ENCODE measurements at regions not wholly inside any gene's neighbourhood (a gene's known extent, or its start where the extent isn't known, plus 50 kb on each side); places are given as distances from the start of the nearest gene placed in this dataset.

DNA sequence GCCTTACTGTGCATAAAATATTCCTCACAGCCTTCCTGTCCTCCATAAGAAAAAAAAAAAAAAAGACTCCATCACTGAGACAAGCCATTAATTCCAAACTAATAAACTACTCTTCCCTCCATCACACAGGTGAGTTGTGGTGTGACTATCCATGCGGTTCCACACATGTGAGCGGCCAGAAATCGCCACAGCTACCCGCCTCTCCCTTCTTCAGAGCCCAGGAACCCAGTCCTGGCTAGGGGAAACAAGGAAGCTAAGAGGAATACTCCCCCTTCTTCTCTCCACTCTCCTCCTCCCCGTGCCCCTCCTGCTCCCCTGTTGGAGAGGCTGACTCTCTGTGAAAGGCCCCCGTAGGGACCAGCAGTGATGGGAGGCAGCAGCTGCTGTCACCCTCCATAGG, 128.6 kb upstream of the ARID1B start:
- no peak for DNase-seq (ENCODE audit: low spot score)

DNA sequence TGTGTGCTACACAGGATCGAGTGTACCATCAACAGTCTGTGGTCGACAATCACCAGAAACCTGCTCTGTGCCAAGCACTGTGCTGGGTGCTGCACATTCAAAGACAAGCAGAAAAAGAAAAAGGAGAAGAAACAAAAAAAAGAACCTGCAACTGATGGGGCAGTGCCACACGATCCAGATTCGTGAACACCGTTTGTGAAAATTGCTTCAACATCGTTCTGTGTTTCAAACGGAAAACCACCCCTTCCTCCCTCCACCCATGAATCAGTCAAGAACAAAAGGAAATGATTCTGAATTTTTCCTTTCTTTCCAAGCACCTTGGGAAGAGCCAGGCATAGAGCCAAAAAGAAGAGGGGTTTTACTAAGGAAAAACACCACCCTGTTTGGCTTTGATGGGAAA, 129.2 kb upstream of the ARID1B start:
- no peak for DNase-seq (ENCODE audit: low spot score)

DNA sequence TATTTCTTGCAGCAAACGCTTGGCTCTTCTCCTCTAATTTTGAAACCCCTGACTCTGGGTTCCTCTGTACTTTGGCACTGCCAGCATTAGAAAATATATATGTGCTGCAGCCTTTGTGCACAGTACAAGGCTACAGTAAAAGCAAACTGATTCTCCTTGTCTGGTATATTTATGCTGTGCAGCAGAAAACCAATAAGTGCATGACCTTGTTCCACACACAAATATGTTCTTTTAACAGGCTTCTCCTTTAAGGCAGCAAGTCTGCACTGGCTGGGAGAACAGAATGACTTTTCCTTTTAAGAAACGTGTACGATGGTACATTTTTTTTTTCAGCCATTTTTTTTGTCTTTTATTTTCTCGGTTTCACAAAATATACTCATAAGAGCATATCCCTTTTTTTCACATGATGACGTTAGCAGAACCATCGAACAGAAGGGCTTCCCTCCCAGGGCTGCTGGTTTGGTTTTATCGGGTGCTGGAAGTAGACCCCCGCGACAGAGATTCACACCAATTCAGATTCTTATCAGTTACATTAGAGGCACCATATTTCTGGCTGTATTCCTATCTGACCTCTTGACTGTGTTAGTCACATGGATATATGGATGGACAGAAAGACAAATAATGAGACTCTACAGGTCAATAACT, 129.9 kb upstream of the ARID1B start:
- no peak for DNase-seq (ENCODE audit: low spot score)

DNA sequence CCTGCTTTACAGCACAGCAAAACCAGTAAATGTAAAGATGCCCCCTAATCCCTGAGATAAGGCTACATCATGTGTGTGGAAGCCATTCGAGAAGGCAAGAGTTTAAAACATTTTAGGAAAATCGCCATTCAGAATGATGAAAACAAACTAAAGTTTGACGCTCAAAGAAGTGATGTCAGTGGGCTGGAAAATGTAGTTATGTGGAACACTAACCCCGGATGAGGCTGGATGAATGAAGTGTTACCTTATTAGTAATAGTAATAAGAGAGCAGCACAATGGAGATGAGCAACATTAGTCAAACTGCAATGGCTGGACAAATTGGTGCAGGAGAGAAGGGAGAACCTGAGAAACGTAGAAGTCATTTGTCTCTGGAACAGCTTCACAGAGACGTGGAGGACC, 130.7 kb upstream of the ARID1B start:
- DNase-seq (ENCODE audit: low spot score) = no peak

DNA sequence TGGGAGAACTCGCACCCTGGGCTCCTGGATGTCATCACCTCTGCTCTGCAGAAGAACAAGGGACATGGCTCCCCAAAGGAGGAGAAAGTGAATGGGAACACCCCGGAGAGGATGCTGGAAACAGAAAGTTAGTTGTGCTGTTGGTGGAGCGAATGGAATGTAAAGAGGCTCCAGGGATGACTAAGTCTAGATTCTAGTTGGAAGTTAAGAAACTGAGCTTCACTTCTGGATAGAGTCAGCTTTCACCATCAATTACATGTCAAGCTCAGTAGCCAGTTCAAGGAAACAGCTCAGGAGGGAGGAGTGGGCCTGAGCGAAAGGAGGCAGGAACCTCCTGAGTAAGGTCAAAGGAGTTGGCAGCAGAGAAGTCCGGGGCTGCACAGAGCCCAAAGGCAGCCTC, 132.1 kb upstream of the ARID1B start:
- DNase-seq (ENCODE audit: low spot score) = no peak

DNA sequence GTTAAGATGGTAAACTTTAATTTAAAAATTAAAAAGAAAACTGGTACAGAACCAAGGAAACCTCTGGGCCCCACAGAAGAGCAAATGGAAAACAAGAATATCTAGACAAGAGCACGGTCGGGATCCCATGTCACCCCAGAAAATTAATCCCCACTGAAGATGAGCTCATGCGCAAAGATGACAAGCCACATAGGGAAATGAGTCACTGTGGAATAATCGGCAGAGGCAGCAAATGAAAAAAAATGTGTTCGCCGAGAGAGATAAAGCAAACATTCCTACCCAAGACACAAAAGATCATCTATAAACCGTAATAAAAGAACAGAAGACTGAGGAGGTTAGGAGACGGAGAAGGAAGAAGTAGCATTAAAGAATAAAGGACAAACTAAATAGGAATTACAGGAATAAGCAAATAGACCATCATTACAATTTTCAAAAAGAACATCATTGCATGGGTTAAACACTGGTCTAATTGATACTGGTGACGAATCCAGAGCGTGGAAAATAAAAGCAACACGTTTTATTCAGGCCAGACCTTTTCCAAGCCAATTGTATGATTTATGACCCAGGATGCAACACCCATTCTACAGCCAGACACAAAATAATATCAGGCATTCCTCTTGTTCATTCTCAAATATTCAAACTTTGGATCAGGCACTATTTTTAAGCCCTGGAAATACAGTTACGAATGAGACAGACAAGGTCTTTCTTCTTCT, 138.0 kb upstream of the ARID1B start:
- no peak for DNase-seq (ENCODE audit: low spot score)

DNA sequence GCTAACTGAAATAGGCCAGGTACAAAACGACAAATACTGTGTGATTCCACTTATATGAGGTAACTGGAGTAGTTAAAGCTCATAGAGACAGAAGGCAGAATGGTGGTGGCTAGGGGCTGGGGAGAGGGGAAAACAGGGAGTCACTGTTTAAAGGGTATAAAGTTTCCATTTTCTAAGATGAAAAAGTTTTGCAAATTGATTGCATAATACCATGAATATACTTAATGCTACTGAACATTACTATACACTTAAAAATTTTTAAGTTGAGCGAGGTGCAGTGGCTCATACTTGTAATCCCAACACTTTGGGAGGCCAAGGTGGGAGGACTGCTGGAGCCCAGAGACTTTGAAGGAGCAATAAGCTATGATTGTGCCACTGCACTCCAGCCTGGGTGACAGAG, 138.6 kb upstream of the ARID1B start:
- no peak for DNase-seq (ENCODE audit: low spot score)

DNA sequence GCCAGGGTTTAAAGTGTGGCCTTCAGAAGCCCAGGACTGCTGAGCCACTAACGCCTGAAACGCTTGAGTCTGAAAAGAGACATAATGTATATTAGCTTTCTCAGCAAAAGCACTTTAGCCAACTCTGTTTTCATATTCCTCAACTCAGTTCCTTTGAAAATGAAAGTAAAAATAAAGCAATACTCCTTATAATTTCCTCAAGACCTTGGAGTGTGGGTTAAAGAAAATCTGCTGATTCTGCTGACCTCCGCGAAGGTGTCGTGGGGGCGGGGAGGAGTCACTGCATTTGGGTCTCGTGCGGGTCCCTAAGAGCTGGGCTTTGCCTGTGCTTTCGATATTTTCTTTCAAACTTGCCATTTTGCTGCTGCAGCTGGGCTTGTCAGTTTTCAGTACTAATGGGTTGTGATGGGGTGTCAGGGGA, 142.2 kb upstream of the ARID1B start:
- no peak for DNase-seq (ENCODE audit: low spot score)

DNA sequence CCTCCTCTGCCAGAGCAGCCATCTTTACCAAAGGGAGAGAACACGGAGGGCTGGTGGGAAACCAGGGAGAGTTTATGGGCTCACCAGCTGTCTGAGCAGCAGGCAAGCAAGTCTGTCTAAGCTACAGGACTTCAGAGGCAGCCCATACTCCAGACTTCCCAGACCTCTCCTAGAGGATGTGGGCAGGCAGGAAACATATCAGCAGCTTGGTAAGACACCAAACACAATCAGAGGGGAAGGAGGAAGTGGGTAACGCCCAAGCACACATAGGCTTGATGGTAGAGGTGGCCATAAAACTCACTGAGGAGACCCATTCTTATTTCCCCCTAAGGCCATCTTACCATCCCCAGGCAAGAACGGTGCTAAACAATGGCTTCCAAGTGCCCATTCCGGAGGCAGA, 143.1 kb upstream of the ARID1B start:
- no peak for DNase-seq (ENCODE audit: low spot score)

DNA sequence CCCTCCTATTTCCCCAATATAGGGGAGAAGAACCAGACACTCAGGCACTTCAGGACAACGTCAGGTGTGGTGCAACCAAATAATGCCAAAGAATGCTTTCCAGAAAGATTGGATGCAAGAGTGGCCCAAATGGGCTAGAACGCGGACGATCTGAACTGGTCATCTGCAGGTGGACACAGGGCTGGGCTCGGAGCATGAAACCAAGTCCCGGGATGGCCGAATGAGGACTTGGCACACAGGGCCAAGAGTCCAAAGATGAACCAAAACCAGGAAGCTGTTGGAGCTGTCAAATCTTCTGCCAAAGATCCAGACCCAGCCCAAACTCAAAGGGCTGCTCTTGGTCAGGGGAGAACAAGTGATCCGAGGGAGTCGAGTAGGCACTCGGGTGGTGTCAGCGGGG, 143.9 kb upstream of the ARID1B start:
- no peak for DNase-seq (ENCODE audit: low spot score)

DNA sequence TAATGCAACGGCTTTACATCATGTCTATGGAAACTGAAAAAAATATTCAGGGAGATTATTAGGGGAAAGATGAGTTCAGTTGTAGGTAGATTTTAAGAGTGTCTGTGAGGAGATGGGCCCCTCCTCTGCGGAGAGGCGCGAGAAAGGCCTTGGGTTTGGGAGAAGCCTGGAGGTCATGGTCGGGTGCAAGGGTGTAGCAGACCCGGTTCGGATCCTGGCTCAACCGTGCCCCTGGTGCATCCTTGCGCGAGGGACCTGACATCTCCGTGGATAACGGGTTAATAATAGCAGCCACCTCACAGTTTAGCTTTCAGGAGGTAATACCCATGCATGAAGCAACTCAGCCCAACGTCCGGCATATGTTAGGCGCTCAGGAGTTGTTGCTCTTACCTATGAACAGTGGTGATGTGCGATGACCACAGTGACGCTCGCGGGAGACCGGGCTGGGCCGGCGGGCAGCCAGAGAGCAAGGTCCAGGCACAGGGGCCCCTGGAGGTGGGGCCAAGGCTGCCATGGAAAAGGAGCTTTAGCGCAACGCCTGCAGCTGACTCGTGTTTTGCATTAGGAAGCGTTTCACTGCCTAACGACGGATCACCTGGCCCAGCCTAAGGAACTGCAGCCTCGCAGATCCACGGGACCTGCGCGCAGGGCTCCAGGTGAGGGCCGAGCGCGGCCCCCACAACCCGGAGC, 146.4 kb upstream of the ARID1B start:
- DNase-seq (ENCODE audit: low spot score) = peak; percentile 28

DNA sequence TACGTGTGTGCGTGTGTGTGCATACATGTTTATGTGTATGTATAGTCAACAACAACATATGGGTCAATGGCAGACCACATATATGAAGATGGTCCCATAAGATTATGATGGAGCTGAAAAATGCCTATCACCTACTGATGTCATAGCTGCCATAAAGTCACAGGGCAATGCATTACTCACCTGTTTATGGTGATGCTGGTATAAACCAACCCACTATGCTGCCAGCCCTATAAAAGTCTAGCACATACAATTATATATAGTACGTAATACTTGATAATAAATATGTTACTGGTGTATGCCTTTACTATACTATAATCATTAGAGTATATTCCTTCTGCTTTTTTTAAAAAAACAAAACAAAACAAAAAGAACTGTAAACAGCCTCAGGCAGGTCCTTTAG, 148.4 kb upstream of the ARID1B start:
- no peak for DNase-seq (ENCODE audit: low spot score)

DNA sequence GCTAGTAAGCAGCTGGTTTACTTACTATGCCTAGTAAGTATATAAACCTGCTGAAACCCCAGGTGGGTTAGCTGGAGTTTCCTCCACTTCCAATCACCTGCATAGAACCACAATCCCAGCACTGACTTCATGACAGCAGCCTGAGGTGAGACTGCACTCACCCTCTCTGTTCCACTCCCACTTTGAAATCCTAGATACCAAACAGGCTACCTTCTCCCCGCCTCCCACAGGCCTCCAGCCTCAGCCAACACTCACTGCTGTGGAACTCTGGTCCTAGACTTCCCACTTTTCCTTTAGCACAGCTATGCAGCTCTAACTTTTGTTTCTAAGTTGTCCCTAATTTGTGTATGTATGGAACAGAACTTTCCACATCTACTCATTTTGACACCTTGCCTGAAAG, 149.7 kb upstream of the ARID1B start:
- DNase-seq (ENCODE audit: low spot score) = no peak

DNA sequence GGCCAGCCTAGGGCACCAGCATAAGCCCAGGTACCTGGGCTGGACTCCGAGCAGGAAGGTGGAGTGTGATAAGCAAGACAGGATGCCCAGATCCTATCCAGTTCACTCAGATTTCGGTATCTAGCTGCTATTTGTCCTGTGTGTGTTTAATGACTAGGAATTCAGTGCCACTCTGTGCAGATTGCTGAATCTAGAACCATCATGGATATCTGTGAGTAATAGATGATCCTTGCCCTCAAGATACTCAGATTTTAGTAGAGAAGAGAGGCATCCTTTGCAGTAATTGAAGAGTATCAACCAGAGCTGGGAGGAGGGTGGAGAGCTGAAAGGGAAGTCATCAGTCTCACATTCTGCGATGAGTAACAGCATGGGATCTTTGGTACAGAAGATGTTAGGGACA, 155.0 kb upstream of the ARID1B start:
- DNase-seq (ENCODE audit: low spot score) = no peak

DNA sequence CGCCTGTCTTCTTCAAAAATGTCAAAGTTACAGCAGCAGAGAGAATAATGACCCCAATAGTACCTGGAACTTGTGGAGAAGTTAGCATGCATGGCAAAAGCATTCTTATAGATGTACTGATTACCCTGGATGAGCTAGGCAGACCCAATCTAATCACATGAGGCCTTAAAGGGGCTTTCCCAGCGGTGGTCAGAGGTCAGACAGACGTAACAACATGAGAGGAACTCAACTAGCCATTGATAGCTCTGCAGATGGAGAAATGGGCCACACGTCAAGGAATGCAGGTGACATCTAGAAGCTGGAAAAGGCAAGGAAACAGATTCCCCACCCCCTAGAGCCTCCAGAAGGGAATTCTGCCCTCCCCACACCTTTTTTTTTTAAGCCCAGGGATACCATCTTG, 156.8 kb upstream of the ARID1B start:
- no peak for DNase-seq (ENCODE audit: low spot score)

DNA sequence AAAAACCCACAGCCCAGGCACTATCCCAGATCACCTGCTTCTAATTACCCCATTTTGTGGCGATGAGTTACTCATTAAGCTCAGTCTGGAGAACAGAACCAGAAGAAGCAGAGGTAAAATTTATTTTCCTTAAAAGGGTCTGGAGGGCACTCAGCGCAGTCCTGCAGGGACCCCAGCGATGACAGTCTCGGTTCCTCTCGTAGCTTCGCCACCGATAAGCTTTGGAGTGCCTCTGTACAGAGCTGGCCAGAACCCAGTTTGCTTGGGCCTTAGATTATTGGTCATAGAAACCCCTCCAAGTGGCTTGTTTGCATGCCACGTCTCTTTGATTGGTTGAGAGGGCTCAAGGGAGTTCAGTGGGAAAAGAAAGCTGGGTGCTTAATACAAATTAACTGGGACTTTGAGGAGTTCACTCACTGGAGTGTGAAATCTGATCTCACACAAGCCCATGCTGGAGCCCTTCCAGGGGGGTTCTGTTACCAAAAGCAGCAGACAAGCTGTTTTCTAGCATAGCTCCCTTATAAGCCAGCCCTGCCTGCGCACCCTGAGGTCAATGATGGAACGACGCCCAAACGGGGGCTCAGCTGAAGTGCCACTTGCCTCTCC, 158.5 kb upstream of the ARID1B start:
- no peak for DNase-seq (ENCODE audit: low spot score)

DNA sequence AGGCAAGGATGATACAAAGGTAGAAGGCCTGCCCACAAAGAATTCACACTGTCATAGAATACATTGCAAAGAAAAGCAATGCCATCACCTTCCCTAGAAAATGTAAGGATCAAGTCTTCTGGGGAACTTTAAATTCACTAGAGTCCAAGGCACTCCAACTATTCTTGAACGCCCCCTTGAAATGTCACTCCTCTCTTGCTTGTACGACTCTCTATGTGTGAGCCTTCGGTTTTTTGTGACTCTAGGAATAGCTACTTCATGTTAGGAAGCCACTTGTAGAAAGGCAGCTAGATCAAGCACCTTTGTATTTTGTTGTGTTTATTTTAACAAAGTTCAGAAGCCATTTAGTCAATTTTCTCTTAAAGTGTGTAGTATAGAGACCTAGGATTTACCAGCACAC, 159.2 kb upstream of the ARID1B start:
- no peak for DNase-seq (ENCODE audit: low spot score)

DNA sequence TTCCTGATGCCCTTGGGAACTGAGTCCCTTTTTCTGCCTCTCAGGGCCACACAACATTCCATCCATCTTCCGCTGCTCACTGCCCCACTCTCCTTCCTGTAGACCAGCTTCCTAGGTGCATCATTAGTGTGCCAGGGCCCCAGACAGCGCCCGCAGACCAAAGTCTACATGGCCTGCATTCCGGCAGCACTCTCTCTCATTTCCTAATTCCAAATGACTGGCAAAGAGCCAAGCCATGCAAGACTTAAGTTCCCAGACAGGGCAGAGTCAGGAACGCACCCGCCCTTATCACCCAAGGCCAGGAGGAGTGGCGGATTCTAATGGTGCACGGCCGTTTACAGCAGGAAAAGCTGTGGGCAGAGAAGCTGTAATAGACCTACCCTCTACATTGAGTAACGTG, 159.8 kb upstream of the ARID1B start:
- DNase-seq (ENCODE audit: low spot score) = no peak

DNA sequence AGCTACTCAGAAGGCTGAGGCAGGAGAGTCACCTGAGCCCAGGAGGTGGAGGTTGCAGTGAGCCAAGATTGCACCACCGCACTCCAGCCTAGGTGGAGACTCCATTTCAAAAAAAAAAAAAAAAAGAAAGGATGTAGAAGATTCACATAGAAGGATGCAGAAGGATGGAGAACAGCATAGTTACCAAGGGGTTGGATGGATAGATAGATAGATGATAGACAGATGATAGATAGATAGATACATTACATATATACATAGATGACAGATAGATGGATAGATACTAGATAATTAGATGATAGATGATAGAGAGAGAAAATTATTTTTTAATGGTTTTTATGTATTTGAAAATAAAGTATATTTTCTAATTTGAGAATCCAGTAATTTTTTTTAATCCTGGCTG, 160.7 kb upstream of the ARID1B start:
- DNase-seq (ENCODE audit: low spot score) = no peak

DNA sequence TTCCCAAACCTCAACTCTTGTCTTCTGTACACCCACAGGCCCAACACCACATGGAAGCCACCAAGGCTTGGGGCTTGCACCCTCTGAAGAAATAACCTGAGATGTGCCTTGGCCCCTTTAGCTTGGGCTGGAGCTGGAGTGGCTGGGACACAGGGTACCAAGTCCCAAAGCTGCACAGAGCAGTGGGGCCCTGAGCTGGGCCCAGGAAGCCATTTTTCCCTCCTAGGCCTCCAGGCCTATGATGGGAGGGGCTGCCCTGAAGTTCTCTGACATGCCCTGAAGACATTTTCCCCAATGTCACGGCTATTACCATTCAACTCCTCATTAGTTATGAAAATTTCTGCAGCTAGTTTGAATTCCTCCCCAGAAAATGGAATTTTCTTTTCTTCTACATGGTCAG, 163.2 kb upstream of the ARID1B start:
- DNase-seq (ENCODE audit: low spot score) = no peak

DNA sequence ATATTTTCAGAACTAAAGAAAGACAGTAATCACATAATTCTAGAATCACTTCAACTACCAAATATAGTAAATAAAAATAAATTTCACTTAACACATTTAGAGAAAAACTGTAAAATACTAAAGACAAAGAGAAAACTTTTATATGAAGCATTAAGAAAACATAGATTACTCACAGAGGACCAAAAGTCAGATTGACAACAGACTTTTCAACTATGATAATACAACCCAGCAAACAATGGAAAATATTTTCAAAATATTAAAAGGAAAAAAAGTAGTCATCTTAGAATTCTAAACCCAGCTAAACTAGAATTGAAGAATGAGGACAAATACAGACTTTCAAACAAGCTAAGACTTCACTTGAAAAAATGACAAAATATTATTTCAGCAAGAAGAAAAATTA, 164.8 kb upstream of the ARID1B start:
- no peak for DNase-seq (ENCODE audit: low spot score)

DNA sequence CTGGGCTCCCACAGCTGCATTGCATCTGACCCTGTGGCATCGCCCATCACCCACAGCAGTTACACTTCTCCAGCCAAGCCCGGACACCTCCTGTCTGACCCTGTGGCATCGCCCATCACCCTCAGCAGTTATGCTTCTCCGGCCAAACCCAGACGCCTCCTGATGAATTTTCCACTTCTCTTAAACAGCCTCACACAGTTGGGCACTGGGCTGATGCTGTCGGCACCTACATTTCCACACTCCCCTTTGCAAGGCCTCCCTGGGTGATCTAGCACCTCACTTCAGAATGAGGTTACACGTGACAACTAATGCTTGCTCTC, 175.2 kb upstream of the ARID1B start:
- no peak for DNase-seq (ENCODE audit: low spot score)
